Kidney epithelial cell (primary cell): ENCODE measurements at regions not wholly inside any gene's neighbourhood (a gene's known extent, or its start where the extent isn't known, plus 50 kb on each side); places are given as distances from the start of the nearest gene placed in this dataset.

Experiments used
- DNase-seq: peaks from one replicate; pipeline ENCODE4 v3.0.0-alpha.2; 2010; ENCODE audit warnings: low read depth
- H3K27me3 ChIP-seq: 2 replicates; pipeline ENCODE4 v1.6.0; 2011; ENCODE audit warnings: low read length; ENCODE audit not compliant: control insufficient read depth, insufficient read depth
- H3K36me3 ChIP-seq: 2 replicates; pipeline ENCODE4 v1.5.1; 2011; ENCODE audit warnings: low read length; ENCODE audit not compliant: control insufficient read depth, insufficient read depth
- H3K4me3 ChIP-seq: 2 replicates; pipeline ENCODE4 v1.5.1; 2011; ENCODE audit warnings: low read depth, mild to moderate bottlenecking, control low read depth, low read length
- TF ChIP-seq, protein P1 (sequence below): IDR thresholded peaks from 2 replicates; pipeline ENCODE4 v1.5.1; 2011; ENCODE audit warnings: mild to moderate bottlenecking, moderate library complexity, low read length, control low read depth, inconsistent platforms; ENCODE audit not compliant: insufficient read depth, poor library complexity, severe bottlenecking

DNA sequence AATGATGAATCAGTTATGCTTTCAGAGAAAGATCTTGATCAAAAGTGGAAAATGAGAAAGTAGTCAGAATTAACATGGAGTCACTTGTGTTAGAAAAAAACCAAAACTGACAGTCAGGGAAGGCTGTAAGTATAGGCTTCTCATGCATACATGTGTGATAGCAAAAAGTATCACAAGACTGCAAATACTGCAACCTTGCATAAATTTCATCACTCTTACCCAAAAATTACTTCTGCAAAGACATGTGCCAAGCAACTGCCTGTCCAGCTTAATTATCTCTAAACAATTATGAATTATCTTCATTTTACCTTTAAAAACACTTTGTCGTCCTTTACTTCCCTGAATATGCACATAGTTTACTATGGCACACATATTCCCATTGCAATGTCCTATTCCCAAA is 2466.4 kb upstream of the PCDH20 start:
- Histone ChIP-seq H3K4me3 (no peak overlapping the region), H3K36me3 (no peaks in the 10 kb centered on the region), H3K27me3 (no peaks in the 10 kb centered on the region)
- no peak for DNase-seq
- TF ChIP-seq, protein P1, sequence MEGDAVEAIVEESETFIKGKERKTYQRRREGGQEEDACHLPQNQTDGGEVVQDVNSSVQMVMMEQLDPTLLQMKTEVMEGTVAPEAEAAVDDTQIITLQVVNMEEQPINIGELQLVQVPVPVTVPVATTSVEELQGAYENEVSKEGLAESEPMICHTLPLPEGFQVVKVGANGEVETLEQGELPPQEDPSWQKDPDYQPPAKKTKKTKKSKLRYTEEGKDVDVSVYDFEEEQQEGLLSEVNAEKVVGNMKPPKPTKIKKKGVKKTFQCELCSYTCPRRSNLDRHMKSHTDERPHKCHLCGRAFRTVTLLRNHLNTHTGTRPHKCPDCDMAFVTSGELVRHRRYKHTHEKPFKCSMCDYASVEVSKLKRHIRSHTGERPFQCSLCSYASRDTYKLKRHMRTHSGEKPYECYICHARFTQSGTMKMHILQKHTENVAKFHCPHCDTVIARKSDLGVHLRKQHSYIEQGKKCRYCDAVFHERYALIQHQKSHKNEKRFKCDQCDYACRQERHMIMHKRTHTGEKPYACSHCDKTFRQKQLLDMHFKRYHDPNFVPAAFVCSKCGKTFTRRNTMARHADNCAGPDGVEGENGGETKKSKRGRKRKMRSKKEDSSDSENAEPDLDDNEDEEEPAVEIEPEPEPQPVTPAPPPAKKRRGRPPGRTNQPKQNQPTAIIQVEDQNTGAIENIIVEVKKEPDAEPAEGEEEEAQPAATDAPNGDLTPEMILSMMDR: no peak

DNA sequence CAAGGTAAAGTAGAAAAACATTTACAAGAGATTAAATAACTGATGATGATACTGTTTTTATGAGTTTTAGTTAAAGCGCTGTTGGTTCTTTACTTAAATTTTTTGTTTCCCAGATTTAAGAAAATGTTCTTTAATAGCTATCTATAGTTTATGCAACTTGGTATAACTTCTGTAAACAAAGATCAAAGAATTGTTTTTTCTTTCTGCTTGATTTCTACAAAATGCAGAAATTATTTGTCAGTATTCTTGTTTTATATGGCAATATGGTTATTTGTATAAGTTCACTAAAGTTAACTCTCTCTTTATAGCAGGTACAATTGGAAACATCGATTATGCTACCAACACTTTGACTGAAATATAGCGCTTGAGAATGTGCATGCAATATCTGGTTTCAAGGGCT is 2465.1 kb upstream of the PCDH20 start:
- no peak for DNase-seq
- H3K27me3 ChIP-seq: no peaks in the 10 kb centered on the region
- TF ChIP-seq, protein P1: no peak
- H3K36me3 ChIP-seq: no peaks in the 10 kb centered on the region
- H3K4me3 ChIP-seq: no peak overlapping the region

- Histone ChIP-seq H3K36me3 (no peaks in the 10 kb centered on the region), H3K27me3 (no peaks in the 10 kb centered on the region), H3K4me3 (no peak overlapping the region)
- TF ChIP-seq, protein P1: no peak
- no peak for DNase-seq
Observed at GRCh38 chr13:63873936-63874335, 2458.3 kb upstream of the PCDH20 start.

DNA sequence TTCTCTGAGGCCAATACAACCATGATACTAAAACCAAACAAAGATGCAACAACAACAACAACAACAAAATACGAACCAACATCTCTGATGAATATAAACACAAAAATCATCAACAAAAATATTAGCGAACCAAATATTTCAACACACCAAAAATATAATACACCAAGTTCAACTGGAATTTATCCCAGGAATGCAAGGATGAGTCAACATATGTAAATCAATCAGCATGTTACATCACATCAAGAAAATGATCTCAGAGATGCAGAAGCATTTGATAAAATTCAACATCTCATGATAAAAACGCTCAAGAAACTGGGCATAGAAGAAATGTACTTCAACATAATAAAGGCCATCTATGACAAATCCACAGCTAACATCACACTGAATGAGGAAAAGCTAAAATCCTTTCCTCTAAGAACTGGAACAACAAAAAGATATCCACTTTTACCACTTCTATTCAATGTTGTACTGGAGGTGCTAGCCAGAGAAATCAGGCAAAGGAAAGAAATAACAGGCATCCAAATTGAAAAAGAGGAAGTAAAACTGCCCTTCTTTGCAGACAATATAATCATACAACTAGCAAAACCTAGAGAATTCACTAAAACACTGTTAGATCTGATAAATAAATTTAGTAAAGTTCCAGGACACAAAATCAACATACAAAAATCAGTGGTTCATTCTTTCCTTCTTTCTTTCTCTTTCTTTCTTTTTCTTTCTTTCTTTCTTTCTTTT is 2448.7 kb upstream of the PCDH20 start:
- TF ChIP-seq, protein P1: no peak
- H3K36me3 ChIP-seq: no peaks in the 10 kb centered on the region
- H3K4me3 ChIP-seq: no peak overlapping the region
- no peak for DNase-seq
- H3K27me3 ChIP-seq: no peaks in the 10 kb centered on the region

DNA sequence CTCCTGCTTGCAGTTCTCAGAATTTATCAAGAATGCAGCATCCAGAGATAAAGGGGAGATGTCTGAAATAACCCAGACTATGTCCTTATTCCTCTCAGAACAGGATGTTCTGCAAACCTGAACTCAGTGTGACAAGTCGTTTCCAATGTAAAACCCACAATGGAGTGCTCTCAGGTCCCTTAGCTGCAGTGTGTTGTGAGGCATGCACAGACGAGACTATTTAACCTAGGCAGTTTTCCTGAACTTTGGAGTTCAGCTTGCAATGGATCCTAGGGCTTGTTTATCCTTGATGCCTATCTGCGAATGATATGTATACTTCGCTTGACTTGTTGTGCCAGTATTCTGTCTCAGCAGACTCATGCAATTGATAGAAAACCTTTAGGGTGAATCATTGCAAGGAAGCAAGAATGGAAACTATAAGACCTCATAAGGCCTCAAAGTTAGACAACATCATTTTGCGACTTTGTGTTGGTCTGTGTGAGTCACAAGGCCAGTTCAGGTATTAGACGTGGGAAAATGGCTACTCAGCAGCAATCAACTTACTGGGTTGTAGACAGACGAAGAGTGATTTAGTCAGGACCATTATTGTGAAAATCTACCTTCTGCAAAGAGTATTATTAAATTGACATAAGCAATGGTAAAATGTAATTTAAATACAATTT is 2439.9 kb upstream of the PCDH20 start:
- no peak for DNase-seq
- H3K27me3 ChIP-seq: no peaks in the 10 kb centered on the region
- H3K4me3 ChIP-seq: no peak overlapping the region
- TF ChIP-seq, protein P1: no peak
- H3K36me3 ChIP-seq: no peaks in the 10 kb centered on the region
